WTC11 (cell line): ENCODE measurements at regions not wholly inside any gene's neighbourhood (a gene's known extent, or its start where the extent isn't known, plus 50 kb on each side); places are given as distances from the start of the nearest gene placed in this dataset.

Experiments
- ATAC-seq: fragments of 200-7000 bp; cut with Tn5 transposase; 2 replicates; pipeline ENCODE4 v1.10.0; 2021; ENCODE audit warnings: mild to moderate bottlenecking, moderate library complexity
- CTCF ChIA-PET: fragments of 300-600 bp; sonication (Branson Sonifier 250); formaldehyde crosslinking; loops from one replicate; lab custom pipeline; 2021; ENCODE audit warnings: antibody characterized with exemption; lab: Charles Lee
- POLR2A ChIA-PET: fragments of 350-600 bp; sonication (Branson Sonifier 250); formaldehyde crosslinking; loops from one replicate; lab custom pipeline; 2021; ENCODE audit warnings: antibody characterized with exemption; lab: Charles Lee
- DNase-seq: peaks from one replicate; pipeline ENCODE4 v3.0.0; 2021; ENCODE audit warnings: low spot score
- H3K27ac Mint-ChIP-seq: 2 replicates; pipeline ENCODE4 v1.8.0; 2021; ENCODE audit warnings: mixed read lengths
- H3K27me3 Mint-ChIP-seq: 2 replicates; pipeline ENCODE4 v1.8.0; 2021; ENCODE audit warnings: low read depth, mild to moderate bottlenecking, moderate library complexity, mixed read lengths
- H3K36me3 Mint-ChIP-seq: 2 replicates; pipeline ENCODE4 v1.8.0; 2021; ENCODE audit warnings: mixed read lengths
- H3K4me1 Mint-ChIP-seq: 2 replicates; pipeline ENCODE4 v1.8.0; 2022; ENCODE audit warnings: mixed read lengths
- H3K4me3 Mint-ChIP-seq: 2 replicates; pipeline ENCODE4 v1.8.0; 2021; ENCODE audit warnings: mild to moderate bottlenecking, moderate library complexity, mixed read lengths
- H3K9me3 Mint-ChIP-seq: 2 replicates; pipeline ENCODE4 v1.8.0; 2021; ENCODE audit warnings: mixed read lengths
- CTCF ChIP-seq: fragments of 200-600 bp; IDR thresholded peaks from 2 replicates; pipeline ENCODE4 v1.8.0; 2022; ENCODE audit warnings: antibody characterized with exemption
- ELF4 ChIP-seq: sonication (generic); formaldehyde crosslinking; IDR thresholded peaks from 2 replicates; pipeline ENCODE4 v1.8.1; 2022; ENCODE audit warnings: low read depth, mild to moderate bottlenecking, moderate library complexity, missing genetic modification reagents
- FOXP1 ChIP-seq: sonication (generic); formaldehyde crosslinking; IDR thresholded peaks from 2 replicates; pipeline ENCODE4 v1.8.0; 2022; ENCODE audit warnings: missing genetic modification reagents, mild to moderate bottlenecking, moderate library complexity, borderline replicate concordance
- FOXP4 ChIP-seq: sonication (generic); formaldehyde crosslinking; IDR thresholded peaks from 2 replicates; pipeline ENCODE4 v1.8.0; 2022; ENCODE audit warnings: mild to moderate bottlenecking, missing genetic modification reagents
- GABPB1 ChIP-seq: sonication (generic); formaldehyde crosslinking; IDR thresholded peaks from 2 replicates; pipeline ENCODE4 v1.8.1; 2023; ENCODE audit warnings: mild to moderate bottlenecking, missing genetic modification reagents
- HMGXB4 ChIP-seq: sonication (generic); formaldehyde crosslinking; IDR thresholded peaks from 2 replicates; pipeline ENCODE4 v1.8.1; 2023; ENCODE audit warnings: mild to moderate bottlenecking, moderate library complexity, missing genetic modification reagents
- JUN ChIP-seq: sonication (generic); formaldehyde crosslinking; IDR thresholded peaks from 2 replicates; pipeline ENCODE4 v1.8.0; 2023; ENCODE audit warnings: mild to moderate bottlenecking, missing genetic modification reagents
- KAT7 ChIP-seq: sonication (generic); formaldehyde crosslinking; IDR thresholded peaks from 2 replicates; pipeline ENCODE4 v1.8.1; 2023; ENCODE audit warnings: missing genetic modification reagents, mild to moderate bottlenecking, borderline replicate concordance
- MYBL2 ChIP-seq: sonication (generic); formaldehyde crosslinking; IDR thresholded peaks from 2 replicates; pipeline ENCODE4 v1.8.1; 2023; ENCODE audit warnings: mild to moderate bottlenecking, moderate library complexity, missing genetic modification reagents
- NFE2L1 ChIP-seq: sonication (generic); formaldehyde crosslinking; IDR thresholded peaks from 2 replicates; pipeline ENCODE4 v1.8.1; 2023; ENCODE audit warnings: missing genetic modification reagents
- NR2C2 ChIP-seq: sonication (generic); formaldehyde crosslinking; IDR thresholded peaks from 2 replicates; pipeline ENCODE4 v1.8.0; 2022; ENCODE audit warnings: mild to moderate bottlenecking, missing genetic modification reagents
- PREB ChIP-seq: sonication (generic); formaldehyde crosslinking; IDR thresholded peaks from 2 replicates; pipeline ENCODE4 v1.8.1; 2022; ENCODE audit warnings: mild to moderate bottlenecking, missing genetic modification reagents, moderate library complexity, borderline replicate concordance
- RORB ChIP-seq: fragments of 250-450 bp; sonication (Bioruptor Pico); IDR thresholded peaks from 2 replicates; pipeline ENCODE4 v1.9.0; 2021; ENCODE audit warnings: mild to moderate bottlenecking
- TCF7 ChIP-seq: sonication (generic); formaldehyde crosslinking; IDR thresholded peaks from 2 replicates; pipeline ENCODE4 v1.8.0; 2022; ENCODE audit warnings: mild to moderate bottlenecking, low read depth, missing genetic modification reagents, moderate library complexity
- TEAD4 ChIP-seq: sonication (generic); formaldehyde crosslinking; IDR thresholded peaks from 2 replicates; pipeline ENCODE4 v1.8.0; 2022; ENCODE audit warnings: mild to moderate bottlenecking, missing genetic modification reagents
- TP53 ChIP-seq: sonication (generic); formaldehyde crosslinking; IDR thresholded peaks from 2 replicates; pipeline ENCODE4 v1.8.1; 2023; ENCODE audit warnings: mild to moderate bottlenecking, missing genetic modification reagents
- USF1 ChIP-seq: sonication (generic); formaldehyde crosslinking; IDR thresholded peaks from 2 replicates; pipeline ENCODE4 v1.8.0; 2022; ENCODE audit warnings: mild to moderate bottlenecking, missing genetic modification reagents
- ZNF138 ChIP-seq: sonication (generic); formaldehyde crosslinking; conservative IDR thresholded peaks from 2 replicates; pipeline ENCODE4 v1.8.1; 2022; ENCODE audit warnings: mild to moderate bottlenecking, moderate library complexity, missing genetic modification reagents
- ZNF232 ChIP-seq: sonication (generic); formaldehyde crosslinking; IDR thresholded peaks from 2 replicates; pipeline ENCODE4 v1.8.0; 2022; ENCODE audit warnings: mild to moderate bottlenecking, missing genetic modification reagents
- ZNF263 ChIP-seq: sonication (generic); formaldehyde crosslinking; IDR thresholded peaks from 2 replicates; pipeline ENCODE4 v1.8.1; 2022; ENCODE audit warnings: low read depth, mild to moderate bottlenecking, moderate library complexity, missing genetic modification reagents
- ZNF512 ChIP-seq: sonication (generic); formaldehyde crosslinking; IDR thresholded peaks from 2 replicates; pipeline ENCODE4 v1.8.1; 2022; ENCODE audit warnings: missing genetic modification reagents, borderline replicate concordance
- ZNF671 ChIP-seq: fragments of 250-450 bp; sonication (Bioruptor Pico); IDR thresholded peaks from 2 replicates; pipeline ENCODE4 v1.8.0; 2021; ENCODE audit warnings: mild to moderate bottlenecking
- TF ChIP-seq, protein P1 (sequence below): fragments of 250-450 bp; sonication (Bioruptor Pico); IDR thresholded peaks from 2 replicates; pipeline ENCODE4 v1.9.0; 2021; ENCODE audit warnings: mild to moderate bottlenecking
- TF ChIP-seq, protein P2 (sequence below): sonication (generic); formaldehyde crosslinking; IDR thresholded peaks from 2 replicates; pipeline ENCODE4 v1.8.1; 2023; ENCODE audit warnings: mild to moderate bottlenecking, missing genetic modification reagents

DNA sequence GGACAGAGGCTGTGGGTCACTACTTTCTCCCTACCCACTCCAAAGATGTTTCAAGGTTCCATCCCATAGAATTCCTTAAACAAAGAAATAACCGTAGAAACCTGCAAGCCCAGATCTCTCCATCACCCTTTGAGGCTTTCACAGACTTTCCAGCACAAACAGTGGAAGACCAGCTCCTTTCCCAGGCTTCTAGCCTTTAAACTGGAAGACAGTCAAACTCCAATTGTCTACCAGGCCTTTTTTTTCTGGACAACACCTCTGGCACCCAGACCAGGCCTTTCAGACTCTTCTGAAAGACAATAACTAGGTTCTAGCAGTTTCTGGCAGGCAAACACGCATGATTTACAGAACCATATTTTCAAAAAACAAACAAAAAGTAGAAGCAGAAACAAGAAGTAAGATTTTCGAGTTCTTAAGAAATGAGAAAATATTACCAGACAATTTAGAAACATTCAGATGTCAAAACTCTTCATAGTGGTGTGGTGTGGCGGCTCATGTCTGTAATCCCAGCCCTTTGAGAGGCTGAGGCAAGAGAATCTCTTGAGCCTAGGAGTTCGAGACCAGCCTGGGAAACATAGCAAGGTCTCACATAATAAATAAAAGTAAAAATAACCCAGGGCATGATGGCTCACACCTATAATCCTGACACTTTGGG lies 73.0 kb upstream of the EPCAM start:
- no peak for DNase-seq
- Mint-ChIP-seq H3K27me3 (peaks cover 6% of the 10 kb centered on the region), H3K36me3 (no peaks in the 10 kb centered on the region), H3K4me3 (no peak overlapping the region), H3K4me1 (peaks cover 21% of the 10 kb centered on the region), H3K9me3 (no peaks in the 10 kb centered on the region), H3K27ac (peak overlapping the region; percentile 9; the same call in 1 of the 2 replicates)
- ChIA-PET CTCF (no interaction called here), POLR2A (no interaction called here)
- TF ChIP-seq TP53 (no peak), KAT7 (no peak), JUN (CRISPR knock-in tag) (no peak), RORB (CRISPR knock-in tag) (no peak), PREB (CRISPR knock-in tag) (no peak), NR2C2 (CRISPR knock-in tag) (no peak), ZNF512 (no peak), CTCF (no peak)
- TF ChIP-seq, protein P1, sequence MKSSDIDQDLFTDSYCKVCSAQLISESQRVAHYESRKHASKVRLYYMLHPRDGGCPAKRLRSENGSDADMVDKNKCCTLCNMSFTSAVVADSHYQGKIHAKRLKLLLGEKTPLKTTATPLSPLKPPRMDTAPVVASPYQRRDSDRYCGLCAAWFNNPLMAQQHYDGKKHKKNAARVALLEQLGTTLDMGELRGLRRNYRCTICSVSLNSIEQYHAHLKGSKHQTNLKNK (CRISPR knock-in tag) = no peak
- TF ChIP-seq, protein P2, sequence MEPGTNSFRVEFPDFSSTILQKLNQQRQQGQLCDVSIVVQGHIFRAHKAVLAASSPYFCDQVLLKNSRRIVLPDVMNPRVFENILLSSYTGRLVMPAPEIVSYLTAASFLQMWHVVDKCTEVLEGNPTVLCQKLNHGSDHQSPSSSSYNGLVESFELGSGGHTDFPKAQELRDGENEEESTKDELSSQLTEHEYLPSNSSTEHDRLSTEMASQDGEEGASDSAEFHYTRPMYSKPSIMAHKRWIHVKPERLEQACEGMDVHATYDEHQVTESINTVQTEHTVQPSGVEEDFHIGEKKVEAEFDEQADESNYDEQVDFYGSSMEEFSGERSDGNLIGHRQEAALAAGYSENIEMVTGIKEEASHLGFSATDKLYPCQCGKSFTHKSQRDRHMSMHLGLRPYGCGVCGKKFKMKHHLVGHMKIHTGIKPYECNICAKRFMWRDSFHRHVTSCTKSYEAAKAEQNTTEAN (CRISPR knock-in tag) = no peak
- ATAC-seq = no peak

DNA sequence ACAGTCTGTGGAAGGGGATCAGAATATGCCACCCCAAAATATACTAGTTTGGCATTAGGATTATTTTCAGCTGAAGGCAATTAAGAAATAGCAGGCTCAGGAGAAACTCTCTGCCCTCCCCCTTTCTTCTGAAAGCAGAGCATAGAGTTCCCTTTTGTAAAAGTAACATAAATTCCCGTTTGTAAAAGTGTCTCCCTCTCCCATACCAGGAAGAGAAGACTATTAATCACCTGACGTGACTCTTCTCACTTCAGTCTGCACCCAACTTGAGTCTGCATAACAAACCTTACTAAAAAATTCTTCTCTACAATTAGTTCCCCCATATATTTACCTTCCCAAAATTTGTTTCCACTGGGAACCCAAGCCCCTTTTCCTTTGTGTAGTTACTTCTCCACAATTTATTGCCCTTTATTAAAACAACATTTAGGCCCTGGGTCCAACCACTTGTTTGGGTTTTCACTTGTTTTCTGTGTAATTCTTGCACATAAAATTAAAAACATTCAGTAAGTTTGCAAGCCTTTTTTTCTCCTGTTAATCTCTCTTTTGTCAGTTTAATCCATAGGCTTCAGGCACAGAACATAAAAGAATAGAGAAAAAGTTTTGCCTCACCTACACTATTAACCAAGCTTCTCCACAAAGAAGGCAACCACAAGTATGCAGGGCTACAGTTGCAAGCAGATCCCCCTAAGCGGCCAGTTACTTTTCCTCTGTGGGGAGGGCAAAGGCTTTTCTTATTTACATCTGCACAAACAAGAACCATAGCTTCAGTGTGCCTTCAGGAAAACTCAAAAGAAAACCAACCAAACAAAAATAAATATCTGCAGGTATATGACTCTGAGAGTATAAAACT lies 73.8 kb upstream of the EPCAM start:
- no peak; the same call in 1 of the 2 replicates for ATAC-seq
- Mint-ChIP-seq H3K4me3 (no peak overlapping the region), H3K36me3 (no peaks in the 10 kb centered on the region), H3K27ac (peak overlapping the region; percentile 10; the same call in 1 of the 2 replicates), H3K9me3 (no peaks in the 10 kb centered on the region), H3K27me3 (no peaks in the 10 kb centered on the region; the same call in none of the 2 replicates), H3K4me1 (peaks cover 18% of the 10 kb centered on the region)
- CTCF ChIA-PET = no interaction called here
- POLR2A ChIA-PET = no interaction called here
- DNase-seq = no peak
- TF ChIP-seq TEAD4 (no peak), NFE2L1 (no peak), TCF7 (CRISPR knock-in tag) (no peak), MYBL2 (no peak), ZNF232 (CRISPR knock-in tag) (no peak), FOXP4 (CRISPR knock-in tag) (no peak), FOXP1 (no peak), HMGXB4 (CRISPR knock-in tag) (no peak), ZNF263 (CRISPR knock-in tag) (no peak), GABPB1 (CRISPR knock-in tag) (no peak), USF1 (no peak), ZNF671 (CRISPR knock-in tag) (no peak), ZNF138 (CRISPR knock-in tag) (no peak), ELF4 (CRISPR knock-in tag) (no peak)
